PC-3 (cell line): ENCODE measurements at regions not wholly inside any gene's neighbourhood (a gene's known extent, or its start where the extent isn't known, plus 50 kb on each side); places are given as distances from the start of the nearest gene placed in this dataset.

Experiments used
- CTCF ChIP-seq: fragments of 300-600 bp; sonication (generic); conservative IDR thresholded peaks from 2 replicates; pipeline ENCODE4 v1.5.1; 2017; ENCODE audit warnings: antibody characterized with exemption, low read depth, mild to moderate bottlenecking, low read length
- EZH2 ChIP-seq: fragments of 300-600 bp; sonication (generic); IDR thresholded peaks from one replicate; pipeline ENCODE4 v1.6.1; 2017; ENCODE audit warnings: antibody characterized with exemption, mild to moderate bottlenecking, low read length; ENCODE audit not compliant: unreplicated experiment
- EZH2phosphoT487 ChIP-seq: fragments of 300-600 bp; sonication (generic); IDR thresholded peaks from 2 replicates; pipeline ENCODE4 v1.6.1; 2018; ENCODE audit warnings: mild to moderate bottlenecking, antibody characterized with exemption, low read length, borderline replicate concordance

- TF ChIP-seq CTCF (no peak), EZH2phosphoT487 (no peak), EZH2 (no peak)
These were observed 320.9 kb downstream of the DMAC1 start for GRCh38 chr9:7478646-7479045.
